ENCODE measurements at regions not wholly inside any gene's neighbourhood (a gene's known extent, or its start where the extent isn't known, plus 50 kb on each side); places are given as distances from the start of the nearest gene placed in this dataset.
"Not testable (repeated sequence)": the region's sequence is repeated elsewhere in the genome, so short reads cannot be mapped to it uniquely, and the experiment has no call there.

GRCh38 chr2:55773651-55774050 lies 80.0 kb upstream of the PNPT1 start:
- intact Hi-C loops (cut with DNase I): loop anchor here in 1 of 2 donors (5.0 kb wide), 1 partner anchor 184 kb away; no protein-coding TSS in a partner anchor
- not testable (repeated sequence) for DNase-seq (ENCODE audit: low spot score)

GRCh38 chr2:55772109-55772980 lies 78.7 kb upstream of the PNPT1 start:
- no peak for DNase-seq (ENCODE audit: low spot score)
- intact Hi-C loops (cut with DNase I): loop anchor here in 1 of 2 donors (5.0 kb wide), 1 partner anchor 185 kb away; no protein-coding TSS in a partner anchor

- no peak for DNase-seq (ENCODE audit: low spot score)
- intact Hi-C loops (cut with DNase I): loop anchor here in 1 of 2 donors (5.0 kb wide), 1 partner anchor 186 kb away; no protein-coding TSS in a partner anchor
Measured at GRCh38 chr2:55771612-55772011, 78.0 kb upstream of the PNPT1 start.

- DNase-seq (ENCODE audit: low spot score): no peak
- intact Hi-C loops (cut with DNase I): no loop called here
Measured at GRCh38 chr2:55768991-55769390, 75.3 kb upstream of the PNPT1 start.

- intact Hi-C loops (cut with DNase I): no loop called here
- no peak for DNase-seq (ENCODE audit: low spot score)
Measured at GRCh38 chr2:55766947-55767346, 73.3 kb upstream of the PNPT1 start.

- intact Hi-C loops (cut with DNase I); DNase-seq (ENCODE audit: low spot score): not testable (repeated sequence)
Measured at GRCh38 chr2:55765708-55766107, 72.1 kb upstream of the PNPT1 start.

GRCh38 chr2:55763721-55764120 lies 70.1 kb upstream of the PNPT1 start:
- intact Hi-C loops (cut with DNase I): no loop called here
- DNase-seq (ENCODE audit: low spot score): no peak

- no peak for DNase-seq (ENCODE audit: low spot score)
- intact Hi-C loops (cut with DNase I): no loop called here
Measured at GRCh38 chr2:55761526-55761925, 67.9 kb upstream of the PNPT1 start.

GRCh38 chr2:55761024-55761423 lies 67.4 kb upstream of the PNPT1 start:
- no peak for DNase-seq (ENCODE audit: low spot score)
- intact Hi-C loops (cut with DNase I): no loop called here

- no peak for DNase-seq (ENCODE audit: low spot score)
Measured at GRCh38 chr2:55760125-55760524, 66.5 kb upstream of the PNPT1 start.

GRCh38 chr2:55759271-55759921 lies 65.8 kb upstream of the PNPT1 start:
- DNase-seq (ENCODE audit: low spot score): no peak

More at GRCh38 chr2:55760125-55760524, 66.5 kb upstream of the PNPT1 start:
- intact Hi-C loops (cut with DNase I): no loop called here

GRCh38 chr2:55751966-55752365 lies 58.3 kb upstream of the PNPT1 start:
- intact Hi-C loops (cut with DNase I): no loop called here
- DNase-seq (ENCODE audit: low spot score): no peak

More at GRCh38 chr2:55759271-55759921, 65.8 kb upstream of the PNPT1 start:
- intact Hi-C loops (cut with DNase I): no loop called here

- intact Hi-C loops (cut with DNase I): no loop called here
- no peak for DNase-seq (ENCODE audit: low spot score)
Measured at GRCh38 chr2:55743583-55743982, 49.9 kb upstream of the PNPT1 start.
